ENCODE measurements at regions not wholly inside any gene's neighbourhood (a gene's known extent, or its start where the extent isn't known, plus 50 kb on each side); places are given as distances from the start of the nearest gene placed in this dataset.

DNA sequence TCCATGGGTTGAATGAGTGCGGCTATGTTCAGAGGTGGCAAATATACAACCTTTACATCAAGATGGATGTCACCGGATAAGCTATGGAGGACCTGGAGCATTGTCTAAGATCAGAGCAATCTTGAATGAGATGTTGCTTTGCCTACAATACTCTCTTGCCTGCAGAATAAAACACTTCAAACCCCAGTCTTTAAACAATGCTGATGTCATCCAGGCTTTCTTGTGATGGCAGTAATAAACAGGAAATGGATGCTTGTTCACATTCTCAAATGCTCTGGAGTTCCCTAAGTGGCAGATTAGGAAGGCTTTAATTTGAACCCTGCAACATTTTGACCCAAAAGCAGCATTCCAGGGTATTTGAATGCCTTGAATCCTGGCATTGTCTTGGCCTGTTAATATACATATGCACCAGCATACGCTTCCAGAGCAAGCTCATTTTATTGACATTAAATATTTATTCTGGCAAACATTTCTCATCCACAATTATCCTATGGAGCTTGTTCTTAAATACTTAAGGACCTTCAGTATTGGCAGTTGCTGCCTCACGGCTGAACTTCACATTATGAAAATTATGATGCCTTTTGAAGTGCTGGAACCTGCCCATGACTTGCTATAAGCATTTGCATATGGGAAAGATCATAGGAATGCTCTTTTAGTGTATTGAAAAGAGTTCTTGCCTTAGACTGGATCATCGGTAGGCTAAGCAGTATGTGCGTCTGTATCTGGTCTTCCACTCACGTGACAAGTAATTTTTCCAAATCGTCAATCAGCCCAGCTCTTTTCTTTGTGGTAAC lies 422.7 kb downstream of the SIPA1L2 start:
- Mint-ChIP-seq H3K27me3 (ENCODE audit: low read depth) (peaks cover 6% of the 10 kb centered on the region), H3K4me1 (ENCODE audit: low read depth) (no peaks in the 10 kb centered on the region), H3K27ac (no peak overlapping the region), H3K36me3 (ENCODE audit: low read depth) (no peaks in the 10 kb centered on the region), H3K9me3 (peaks cover 5% of the 10 kb centered on the region), H3K4me3 (no peak overlapping the region)
- DNase-seq: no peak
- CTCF ChIA-PET: no interaction called here
- intact Hi-C loops (cut with micrococcal nuclease): no loop called here

- DNase-seq: no peak
- Mint-ChIP-seq H3K27me3 (ENCODE audit: low read depth) (peaks cover 6% of the 10 kb centered on the region), H3K4me3 (no peak overlapping the region), H3K27ac (no peak overlapping the region), H3K9me3 (peaks cover 17% of the 10 kb centered on the region), H3K4me1 (ENCODE audit: low read depth) (no peaks in the 10 kb centered on the region), H3K36me3 (ENCODE audit: low read depth) (peaks cover 4% of the 10 kb centered on the region)
- intact Hi-C loops (cut with micrococcal nuclease): no loop called here
- CTCF ChIA-PET: no interaction called here
Observed at GRCh38 chr1:232204269-232204668, 425.7 kb downstream of the SIPA1L2 start.

DNA sequence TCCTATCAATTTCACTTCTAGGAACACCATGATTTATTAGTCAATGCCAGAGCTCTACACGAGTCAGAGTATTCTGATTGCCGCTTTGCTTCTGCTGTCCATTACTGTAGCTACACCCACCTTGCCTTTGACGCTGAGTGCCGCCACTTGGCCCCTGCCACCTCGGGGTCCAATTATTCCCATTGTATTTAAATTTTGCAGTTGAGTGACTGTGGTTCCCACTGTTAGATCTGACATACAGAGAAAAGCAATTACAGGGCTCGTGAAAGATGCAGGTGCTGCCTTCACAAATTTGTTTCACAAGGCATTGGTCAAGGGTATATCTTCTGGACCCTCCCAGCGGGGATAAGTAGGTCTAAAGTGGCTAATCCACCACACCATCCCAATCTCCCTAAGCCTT lies 428.9 kb downstream of the SIPA1L2 start:
- Mint-ChIP-seq H3K4me3 (no peak overlapping the region), H3K27me3 (ENCODE audit: low read depth) (peaks cover 2% of the 10 kb centered on the region), H3K27ac (no peak overlapping the region), H3K36me3 (ENCODE audit: low read depth) (peaks cover 4% of the 10 kb centered on the region), H3K9me3 (peaks cover 17% of the 10 kb centered on the region), H3K4me1 (ENCODE audit: low read depth) (no peaks in the 10 kb centered on the region)
- DNase-seq: no peak
- CTCF ChIA-PET: no interaction called here
- intact Hi-C loops (cut with micrococcal nuclease): no loop called here

- CTCF ChIA-PET: no interaction called here
- H3K36me3 Mint-ChIP-seq (ENCODE audit: low read depth): no peaks in the 10 kb centered on the region
Observed at GRCh38 chr1:232196042-232196441, 433.9 kb downstream of the SIPA1L2 start.

GRCh38 chr1:232194424-232194823 lies 435.5 kb downstream of the SIPA1L2 start:
- Mint-ChIP-seq H3K4me1 (ENCODE audit: low read depth) (no peaks in the 10 kb centered on the region), H3K36me3 (ENCODE audit: low read depth) (no peaks in the 10 kb centered on the region), H3K27ac (no peak overlapping the region), H3K9me3 (no peaks in the 10 kb centered on the region), H3K27me3 (ENCODE audit: low read depth) (no peaks in the 10 kb centered on the region), H3K4me3 (no peak overlapping the region)
- intact Hi-C loops (cut with micrococcal nuclease): no loop called here
- no peak for DNase-seq
- CTCF ChIA-PET: no interaction called here

More at GRCh38 chr1:232196042-232196441, 433.9 kb downstream of the SIPA1L2 start:
- H3K9me3 Mint-ChIP-seq: peaks cover 3% of the 10 kb centered on the region
- intact Hi-C loops (cut with micrococcal nuclease): no loop called here
- no peak overlapping the region for H3K27ac Mint-ChIP-seq
- no peak overlapping the region for H3K4me3 Mint-ChIP-seq
- no peak for DNase-seq
- H3K4me1 Mint-ChIP-seq (ENCODE audit: low read depth): no peaks in the 10 kb centered on the region
- H3K27me3 Mint-ChIP-seq (ENCODE audit: low read depth): no peaks in the 10 kb centered on the region

- DNase-seq: no peak
- Mint-ChIP-seq H3K4me3 (no peak overlapping the region), H3K27me3 (ENCODE audit: low read depth) (no peaks in the 10 kb centered on the region), H3K27ac (no peak overlapping the region), H3K4me1 (ENCODE audit: low read depth) (no peaks in the 10 kb centered on the region), H3K36me3 (ENCODE audit: low read depth) (no peaks in the 10 kb centered on the region), H3K9me3 (no peaks in the 10 kb centered on the region)
- CTCF ChIA-PET: no interaction called here
- intact Hi-C loops (cut with micrococcal nuclease): no loop called here
Observed at GRCh38 chr1:232193451-232193783, 436.5 kb downstream of the SIPA1L2 start.

GRCh38 chr1:232192781-232193450 lies 437.0 kb downstream of the SIPA1L2 start:
- Mint-ChIP-seq H3K9me3 (no peaks in the 10 kb centered on the region), H3K27me3 (ENCODE audit: low read depth) (no peaks in the 10 kb centered on the region), H3K36me3 (ENCODE audit: low read depth) (no peaks in the 10 kb centered on the region), H3K4me3 (no peak overlapping the region), H3K4me1 (ENCODE audit: low read depth) (no peaks in the 10 kb centered on the region), H3K27ac (no peak overlapping the region)
- intact Hi-C loops (cut with micrococcal nuclease): no loop called here
- no peak for DNase-seq
- CTCF ChIA-PET: no interaction called here

GRCh38 chr1:232191560-232191959 lies 438.4 kb downstream of the SIPA1L2 start:
- no peaks in the 10 kb centered on the region for H3K36me3 Mint-ChIP-seq (ENCODE audit: low read depth)
- intact Hi-C loops (cut with micrococcal nuclease): no loop called here
- H3K4me3 Mint-ChIP-seq: no peak overlapping the region
- CTCF ChIA-PET: no interaction called here
- no peak for DNase-seq
- no peaks in the 10 kb centered on the region for H3K9me3 Mint-ChIP-seq
- H3K27ac Mint-ChIP-seq: no peak overlapping the region
- no peaks in the 10 kb centered on the region for H3K27me3 Mint-ChIP-seq (ENCODE audit: low read depth)
- no peaks in the 10 kb centered on the region for H3K4me1 Mint-ChIP-seq (ENCODE audit: low read depth)

DNA sequence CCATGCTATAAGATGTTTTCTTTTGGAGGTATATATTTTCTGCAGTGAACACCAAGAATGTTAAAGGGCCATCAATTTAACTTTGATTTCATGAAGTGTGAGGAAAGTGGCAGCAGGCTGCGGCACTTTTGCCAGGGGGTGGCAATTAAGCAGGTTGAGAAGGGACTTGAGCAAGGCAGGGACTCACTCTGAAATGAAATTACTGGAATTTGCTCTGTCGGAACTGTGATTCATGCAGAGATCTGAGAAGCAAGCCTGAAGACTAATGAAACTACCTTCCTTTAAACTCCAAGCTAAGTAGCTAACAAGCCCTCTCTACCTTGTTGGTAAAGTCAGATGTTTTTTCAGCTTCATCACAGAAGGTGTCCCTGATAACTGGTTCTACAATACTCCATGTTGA lies 441.6 kb downstream of the SIPA1L2 start:
- no peak overlapping the region for H3K4me3 Mint-ChIP-seq
- no peaks in the 10 kb centered on the region for H3K9me3 Mint-ChIP-seq
- H3K36me3 Mint-ChIP-seq (ENCODE audit: low read depth): no peaks in the 10 kb centered on the region
- CTCF ChIA-PET: interaction anchor here (0.5 to 1.1 kb wide), 2 partner anchors 239 to 354 kb away, joined by 3 to 4 read pairs; no protein-coding TSS in a partner anchor
- intact Hi-C loops (cut with micrococcal nuclease): no loop called here
- no peak overlapping the region for H3K27ac Mint-ChIP-seq
- H3K4me1 Mint-ChIP-seq (ENCODE audit: low read depth): no peaks in the 10 kb centered on the region
- no peaks in the 10 kb centered on the region for H3K27me3 Mint-ChIP-seq (ENCODE audit: low read depth)
- DNase-seq: no peak

GRCh38 chr1:232186931-232187330 lies 443.0 kb downstream of the SIPA1L2 start:
- Mint-ChIP-seq H3K36me3 (ENCODE audit: low read depth) (no peaks in the 10 kb centered on the region), H3K4me1 (ENCODE audit: low read depth) (no peaks in the 10 kb centered on the region), H3K4me3 (no peak overlapping the region), H3K9me3 (no peaks in the 10 kb centered on the region), H3K27ac (no peak overlapping the region), H3K27me3 (ENCODE audit: low read depth) (no peaks in the 10 kb centered on the region)
- intact Hi-C loops (cut with micrococcal nuclease): no loop called here
- CTCF ChIA-PET: no interaction called here
- DNase-seq: no peak

- H3K9me3 Mint-ChIP-seq: no peaks in the 10 kb centered on the region
- intact Hi-C loops (cut with micrococcal nuclease): no loop called here
- H3K4me1 Mint-ChIP-seq (ENCODE audit: low read depth): no peaks in the 10 kb centered on the region
- no peak for DNase-seq
- H3K27ac Mint-ChIP-seq: no peak overlapping the region
- CTCF ChIA-PET: interaction anchor here (1.6 kb wide), 1 partner anchor 428 kb away, joined by 3 read pairs; no protein-coding TSS in a partner anchor
- no peaks in the 10 kb centered on the region for H3K36me3 Mint-ChIP-seq (ENCODE audit: low read depth)
- no peak overlapping the region for H3K4me3 Mint-ChIP-seq
- H3K27me3 Mint-ChIP-seq (ENCODE audit: low read depth): no peaks in the 10 kb centered on the region
Observed at GRCh38 chr1:232184561-232185530, 445.1 kb downstream of the SIPA1L2 start.

DNA sequence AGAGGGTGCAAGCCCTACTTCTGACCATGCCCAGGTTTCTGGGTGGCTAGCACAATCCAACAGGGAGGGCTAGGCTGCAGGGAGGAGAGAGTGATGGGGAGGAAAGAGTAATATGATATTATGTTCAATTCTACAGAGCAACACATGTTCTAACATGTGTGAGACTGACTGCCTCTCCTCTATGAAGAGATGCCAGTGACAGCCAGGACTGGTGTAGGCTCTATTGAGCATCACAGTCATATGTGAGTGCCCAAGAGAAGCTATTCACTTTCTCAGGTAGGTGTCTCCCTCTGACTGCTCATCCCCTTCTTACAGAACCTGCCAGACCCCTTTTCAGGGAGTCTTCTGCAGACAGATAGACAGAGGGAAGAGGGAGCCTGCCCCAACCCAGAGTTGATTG lies 446.1 kb downstream of the SIPA1L2 start:
- no peak overlapping the region for H3K27ac Mint-ChIP-seq
- CTCF ChIA-PET: no interaction called here
- no peaks in the 10 kb centered on the region for H3K4me1 Mint-ChIP-seq (ENCODE audit: low read depth)

More for the DNA sequence above, 446.1 kb downstream of the SIPA1L2 start:
- no peak for DNase-seq
- Mint-ChIP-seq H3K36me3 (ENCODE audit: low read depth) (no peaks in the 10 kb centered on the region), H3K4me3 (no peak overlapping the region), H3K9me3 (no peaks in the 10 kb centered on the region), H3K27me3 (ENCODE audit: low read depth) (no peaks in the 10 kb centered on the region)
- intact Hi-C loops (cut with micrococcal nuclease): no loop called here

All from activated naive CD4-positive, alpha-beta T cell treated with anti-CD3 and anti-CD28 coated beads for 36 hours (primary cell).